HL-60 (cell line): ENCODE measurements at regions not wholly inside any gene's neighbourhood (a gene's known extent, or its start where the extent isn't known, plus 50 kb on each side); places are given as distances from the start of the nearest gene placed in this dataset.

ENCODE experiments used
- DNase-seq, 2 experiments: peaks; one replicate each; pipeline ENCODE4 v3.0.0-alpha.2; 2010 to 2020; ENCODE audit warnings: low read depth in 1 of 2, low spot score in 1 of 2
- H3K27ac ChIP-seq: fragments of 250-450 bp; sonication (Bioruptor Pico); replicated peaks from 2 replicates; pipeline ENCODE4 v1.5.1; 2020; ENCODE audit warnings: mild to moderate bottlenecking, moderate library complexity
- H3K27me3 ChIP-seq: fragments of 250-450 bp; sonication (Bioruptor Pico); 2 replicates; pipeline ENCODE4 v1.5.1; 2021; ENCODE audit warnings: mild to moderate bottlenecking, moderate library complexity; ENCODE audit not compliant: insufficient read depth, poor library complexity, severe bottlenecking
- H3K4me3 ChIP-seq: replicated peaks from 2 replicates; pipeline ENCODE4 v1.5.1; 2011; ENCODE audit warnings: mild to moderate bottlenecking, control low read depth, low read length; ENCODE audit not compliant: insufficient read depth
- CTCF ChIP-seq: IDR thresholded peaks from one replicate; pipeline ENCODE4 v1.5.1; 2011; ENCODE audit warnings: low read length, control low read depth, inconsistent platforms; ENCODE audit not compliant: insufficient read depth
- GABPA ChIP-seq: IDR thresholded peaks from 2 replicates; pipeline ENCODE4 v1.6.1; 2012; ENCODE audit warnings: low read depth
- POLR2AphosphoS5 ChIP-seq: IDR thresholded peaks from 2 replicates; pipeline ENCODE4 v1.6.1; 2012; ENCODE audit warnings: low read depth
- REST ChIP-seq: IDR thresholded peaks from 2 replicates; pipeline ENCODE4 v1.6.1; 2012; ENCODE audit warnings: low read depth; ENCODE audit not compliant: insufficient replicate concordance
- SPI1 ChIP-seq: IDR thresholded peaks from 2 replicates; pipeline ENCODE4 v1.6.1; 2012; ENCODE audit warnings: low read depth, mild to moderate bottlenecking, borderline replicate concordance

- no peak for DNase-seq
- H3K27me3 ChIP-seq = no peaks in the 10 kb centered on the region
- H3K4me3 ChIP-seq = no peak overlapping the region
- no peak overlapping the region for H3K27ac ChIP-seq
- TF ChIP-seq CTCF = no peak
- TF ChIP-seq REST = no peak
- TF ChIP-seq POLR2AphosphoS5 = no peak
Measured at GRCh38 chr3:25945366-25945765, 155.5 kb downstream of the OXSM start.

- Histone ChIP-seq H3K4me3 (no peak overlapping the region), H3K27me3 (no peaks in the 10 kb centered on the region), H3K27ac (no peak overlapping the region)
- peak in 1 of 2 experiments; percentile 18 for DNase-seq
- TF ChIP-seq REST = no peak
- TF ChIP-seq SPI1 = no peak
- no peak for TF ChIP-seq CTCF
- no peak for TF ChIP-seq GABPA
- no peak for TF ChIP-seq POLR2AphosphoS5
Measured at GRCh38 chr3:25945836-25946235, 155.9 kb downstream of the OXSM start.

GRCh38 chr3:25952133-25952532, 162.2 kb downstream of the OXSM start:
- Histone ChIP-seq H3K27me3 (no peaks in the 10 kb centered on the region), H3K4me3 (no peak overlapping the region), H3K27ac (no peak overlapping the region)
- DNase-seq = no peak
- no peak for TF ChIP-seq POLR2AphosphoS5
- no peak for TF ChIP-seq CTCF
- TF ChIP-seq GABPA = no peak
- TF ChIP-seq REST = no peak
- TF ChIP-seq SPI1 = no peak
